ENCODE measurements at regions not wholly inside any gene's neighbourhood (a gene's known extent, or its start where the extent isn't known, plus 50 kb on each side); places are given as distances from the start of the nearest gene placed in this dataset.
"Not testable (repeated sequence)": the region's sequence is repeated elsewhere in the genome, so short reads cannot be mapped to it uniquely, and the experiment has no call there.

- Histone ChIP-seq H3K4me2 (no peak overlapping the region), H3K36me3 (no peaks in the 10 kb centered on the region), H4K20me1 (no peaks in the 10 kb centered on the region), H3K4me1 (no peaks in the 10 kb centered on the region), H3K4me3 (no peak overlapping the region), H3K27me3 (no peaks in the 10 kb centered on the region), H3K9ac (no peak overlapping the region), H3K27ac (no peak overlapping the region), H3K9me3 (no peaks in the 10 kb centered on the region)
- no peak for TF ChIP-seq Cebpa-rat (IDR thresholded peaks at IDR 0.05)
Observed at GRCh38 chr9:26148128-26148527, 469.9 kb upstream of the TUSC1 start.

GRCh38 chr9:26145938-26146337 is 467.7 kb upstream of the TUSC1 start:
- Histone ChIP-seq H3K9ac (no peak overlapping the region), H3K4me2 (no peak overlapping the region), H3K36me3 (no peaks in the 10 kb centered on the region), H3K4me1 (no peaks in the 10 kb centered on the region), H3K27ac (no peak overlapping the region), H3K9me3 (no peaks in the 10 kb centered on the region), H4K20me1 (no peaks in the 10 kb centered on the region), H3K27me3 (no peaks in the 10 kb centered on the region), H3K4me3 (no peak overlapping the region)
- no peak for TF ChIP-seq Cebpa-rat (IDR thresholded peaks at IDR 0.05)

- H3K9ac ChIP-seq, result no peak overlapping the region
- no peaks in the 10 kb centered on the region for H3K36me3 ChIP-seq
- no peak overlapping the region for H3K27ac ChIP-seq
- H3K9me3 ChIP-seq, result no peaks in the 10 kb centered on the region
- H3K4me3 ChIP-seq, result no peak overlapping the region
- H3K4me1 ChIP-seq, result no peaks in the 10 kb centered on the region
- no peaks in the 10 kb centered on the region for H3K27me3 ChIP-seq
- H4K20me1 ChIP-seq, result no peaks in the 10 kb centered on the region
- no peak overlapping the region for H3K4me2 ChIP-seq
- TF ChIP-seq Cebpa-rat (IDR thresholded peaks at IDR 0.05), result no peak
Observed at GRCh38 chr9:26142631-26143030, 464.4 kb upstream of the TUSC1 start.

GRCh38 chr9:26142201-26142600 is 464.0 kb upstream of the TUSC1 start:
- H3K27me3 ChIP-seq, result no peaks in the 10 kb centered on the region
- no peaks in the 10 kb centered on the region for H4K20me1 ChIP-seq
- H3K4me2 ChIP-seq, result no peak overlapping the region
- no peaks in the 10 kb centered on the region for H3K9me3 ChIP-seq
- H3K4me3 ChIP-seq, result no peak overlapping the region
- no peaks in the 10 kb centered on the region for H3K36me3 ChIP-seq
- H3K4me1 ChIP-seq, result no peaks in the 10 kb centered on the region
- no peak overlapping the region for H3K27ac ChIP-seq
- TF ChIP-seq Cebpa-rat (IDR thresholded peaks at IDR 0.05), result peak; percentile 23; the same call in 1 of the 2 replicates
- no peak overlapping the region for H3K9ac ChIP-seq

- no peak for TF ChIP-seq Cebpa-rat (IDR thresholded peaks at IDR 0.05)
- Histone ChIP-seq H3K4me2 (no peak overlapping the region), H3K9me3 (no peaks in the 10 kb centered on the region)
Observed at GRCh38 chr9:26133537-26133936, 455.3 kb upstream of the TUSC1 start.

GRCh38 chr9:26132746-26133312 is 454.6 kb upstream of the TUSC1 start:
- Histone ChIP-seq H3K4me1 (no peaks in the 10 kb centered on the region), H3K9me3 (no peaks in the 10 kb centered on the region), H3K4me2 (no peak overlapping the region), H3K9ac (no peak overlapping the region), H3K4me3 (no peak overlapping the region), H4K20me1 (no peaks in the 10 kb centered on the region), H3K27ac (no peak overlapping the region), H3K36me3 (no peaks in the 10 kb centered on the region), H3K27me3 (no peaks in the 10 kb centered on the region)
- no peak for TF ChIP-seq Cebpa-rat (IDR thresholded peaks at IDR 0.05)

More at GRCh38 chr9:26133537-26133936, 455.3 kb upstream of the TUSC1 start:
- Histone ChIP-seq H3K27me3 (no peaks in the 10 kb centered on the region), H3K36me3 (no peaks in the 10 kb centered on the region), H3K27ac (no peak overlapping the region), H3K4me1 (no peaks in the 10 kb centered on the region), H4K20me1 (no peaks in the 10 kb centered on the region), H3K9ac (no peak overlapping the region), H3K4me3 (no peak overlapping the region)

GRCh38 chr9:26131886-26132285 is 453.6 kb upstream of the TUSC1 start:
- no peaks in the 10 kb centered on the region for H3K4me1 ChIP-seq
- no peaks in the 10 kb centered on the region for H4K20me1 ChIP-seq
- H3K9ac ChIP-seq, result no peak overlapping the region
- no peak overlapping the region for H3K4me3 ChIP-seq
- no peak overlapping the region for H3K4me2 ChIP-seq
- H3K9me3 ChIP-seq, result no peaks in the 10 kb centered on the region
- H3K36me3 ChIP-seq, result no peaks in the 10 kb centered on the region
- TF ChIP-seq Cebpa-rat (IDR thresholded peaks at IDR 0.05), result no peak
- H3K27me3 ChIP-seq, result no peaks in the 10 kb centered on the region
- no peak overlapping the region for H3K27ac ChIP-seq

- H3K9me3 ChIP-seq, result no peaks in the 10 kb centered on the region
- no peak for TF ChIP-seq Cebpa-rat (IDR thresholded peaks at IDR 0.05)
- no peaks in the 10 kb centered on the region for H4K20me1 ChIP-seq
- no peaks in the 10 kb centered on the region for H3K27me3 ChIP-seq
- H3K27ac ChIP-seq, result no peak overlapping the region
- no peaks in the 10 kb centered on the region for H3K4me1 ChIP-seq
- H3K4me2 ChIP-seq, result no peak overlapping the region
- H3K9ac ChIP-seq, result no peak overlapping the region
- H3K4me3 ChIP-seq, result no peak overlapping the region
- no peaks in the 10 kb centered on the region for H3K36me3 ChIP-seq
Observed at GRCh38 chr9:26129217-26129616, 451.0 kb upstream of the TUSC1 start.

- no peaks in the 10 kb centered on the region for H3K27me3 ChIP-seq
- H3K27ac ChIP-seq, result no peak overlapping the region
- H3K4me1 ChIP-seq, result no peaks in the 10 kb centered on the region
- H3K4me2 ChIP-seq, result no peak overlapping the region
- H3K9ac ChIP-seq, result no peak overlapping the region
- H4K20me1 ChIP-seq, result no peaks in the 10 kb centered on the region
- H3K36me3 ChIP-seq, result no peaks in the 10 kb centered on the region
- no peaks in the 10 kb centered on the region for H3K9me3 ChIP-seq
- H3K4me3 ChIP-seq, result no peak overlapping the region
- TF ChIP-seq Cebpa-rat (IDR thresholded peaks at IDR 0.05), result no peak
Observed at GRCh38 chr9:26125693-26126092, 447.4 kb upstream of the TUSC1 start.

- H3K9ac ChIP-seq, H4K20me1 ChIP-seq, H3K27ac ChIP-seq, H3K4me2 ChIP-seq, H3K27me3 ChIP-seq, H3K9me3 ChIP-seq, H3K36me3 ChIP-seq, H3K4me1 ChIP-seq, H3K4me3 ChIP-seq: not testable (repeated sequence)
Observed at GRCh38 chr9:26116085-26116484, 437.8 kb upstream of the TUSC1 start.

- Histone ChIP-seq H3K36me3 (no peaks in the 10 kb centered on the region), H3K9ac (no peak overlapping the region), H3K4me1 (no peaks in the 10 kb centered on the region), H3K4me2 (no peak overlapping the region), H4K20me1 (no peaks in the 10 kb centered on the region), H3K27me3 (no peaks in the 10 kb centered on the region), H3K27ac (no peak overlapping the region), H3K9me3 (no peaks in the 10 kb centered on the region), H3K4me3 (no peak overlapping the region)
- no peak for TF ChIP-seq Cebpa-rat (IDR thresholded peaks at IDR 0.05)
Observed at GRCh38 chr9:26112724-26113123, 434.5 kb upstream of the TUSC1 start.
